Cerebellar nuclear complex (tissue), 1 donor: ENCODE measurements at regions not wholly inside any gene's neighbourhood (a gene's known extent, or its start where the extent isn't known, plus 50 kb on each side); places are given as distances from the start of the nearest gene placed in this dataset.

Experiments
- DNase-seq, 2 experiments: peaks; one replicate each; lab custom pipeline; 2025; lab: John Stamatoyannopoulos, UW

- no peak for DNase-seq
Measured at GRCh38 chr14:65877166-65877565, 464.6 kb downstream of the FUT8 start.

- no peak for DNase-seq
Measured at GRCh38 chr14:65877624-65878023, 465.1 kb downstream of the FUT8 start.

- no peak for DNase-seq
Measured at GRCh38 chr14:65878586-65878985, 466.1 kb downstream of the FUT8 start.

DNA sequence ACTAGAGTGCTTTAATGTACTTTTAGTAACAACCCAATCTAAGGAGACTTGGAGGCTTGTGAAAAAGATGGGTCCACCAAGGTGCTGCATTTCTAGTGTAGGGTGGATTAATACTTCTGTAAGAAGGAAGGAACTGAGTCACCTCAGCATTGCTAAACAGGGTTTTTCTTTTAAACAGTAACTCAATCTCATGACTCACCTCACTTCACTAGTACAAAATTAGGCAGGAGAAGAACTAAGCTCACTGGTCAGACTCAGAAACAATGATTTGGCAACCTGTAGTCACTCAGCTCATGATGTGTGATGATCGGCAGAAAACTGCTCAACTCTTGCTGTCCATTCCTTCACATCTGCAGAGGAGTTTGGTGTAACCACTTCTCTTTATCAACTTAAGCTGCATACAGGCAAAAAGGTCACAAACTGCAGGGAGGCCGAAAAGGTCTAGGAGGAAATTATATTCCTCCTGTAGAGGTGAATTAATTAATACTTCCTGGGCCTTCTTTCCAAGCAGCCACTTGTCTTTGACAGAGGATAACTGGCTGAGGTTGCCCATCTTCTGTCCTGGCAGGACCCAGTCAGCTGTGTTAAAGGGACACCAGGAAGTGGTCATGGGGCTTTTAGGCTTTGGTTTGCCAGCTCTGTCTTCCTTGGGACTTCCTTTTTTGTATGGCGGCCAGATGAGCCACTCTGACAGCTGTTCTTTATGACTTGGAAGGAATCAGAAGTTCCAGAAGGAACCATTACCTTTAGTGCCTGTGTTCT lies 466.9 kb downstream of the FUT8 start:
- DNase-seq: no peak

GRCh38 chr14:65880507-65880906 lies 468.0 kb downstream of the FUT8 start:
- no peak for DNase-seq

DNA sequence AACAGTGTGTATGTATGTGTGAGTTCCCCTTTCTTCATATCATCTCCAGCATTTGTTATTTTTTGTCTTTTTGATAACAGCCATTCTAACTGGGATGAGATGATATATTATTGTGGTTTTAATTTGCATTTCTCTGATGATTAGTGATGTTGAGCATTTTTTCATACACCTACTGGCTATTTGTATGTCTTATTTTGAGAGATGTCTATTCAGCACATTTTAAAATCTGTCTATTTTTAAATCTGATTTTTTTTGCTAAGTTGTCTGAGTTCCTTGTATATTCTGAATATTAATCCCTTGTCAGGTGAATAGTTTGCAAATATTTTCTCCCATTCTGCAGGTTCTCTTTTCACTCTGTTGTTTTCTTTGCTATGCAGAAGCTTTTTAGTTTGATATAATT lies 469.1 kb downstream of the FUT8 start:
- no peak for DNase-seq

DNA sequence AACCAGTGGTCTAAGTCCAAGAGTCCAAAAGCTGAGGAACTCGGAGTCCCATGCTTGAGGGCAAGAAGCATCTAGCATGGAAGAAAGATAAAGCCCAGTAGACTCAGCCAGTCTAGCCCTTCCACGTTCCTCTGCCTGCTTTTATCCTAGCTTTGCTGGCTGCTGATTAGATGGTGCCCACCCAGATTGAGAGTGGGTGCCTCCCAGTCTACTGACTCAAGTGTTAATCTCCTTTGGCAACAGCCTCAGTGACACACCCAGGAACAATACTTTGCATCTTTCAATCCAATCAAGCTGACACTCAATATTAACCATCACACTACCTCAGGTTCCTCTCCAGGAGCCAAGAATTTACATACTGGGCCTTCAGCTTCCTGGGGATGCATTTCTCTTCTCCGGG lies 476.1 kb downstream of the FUT8 start:
- DNase-seq: no peak

DNA sequence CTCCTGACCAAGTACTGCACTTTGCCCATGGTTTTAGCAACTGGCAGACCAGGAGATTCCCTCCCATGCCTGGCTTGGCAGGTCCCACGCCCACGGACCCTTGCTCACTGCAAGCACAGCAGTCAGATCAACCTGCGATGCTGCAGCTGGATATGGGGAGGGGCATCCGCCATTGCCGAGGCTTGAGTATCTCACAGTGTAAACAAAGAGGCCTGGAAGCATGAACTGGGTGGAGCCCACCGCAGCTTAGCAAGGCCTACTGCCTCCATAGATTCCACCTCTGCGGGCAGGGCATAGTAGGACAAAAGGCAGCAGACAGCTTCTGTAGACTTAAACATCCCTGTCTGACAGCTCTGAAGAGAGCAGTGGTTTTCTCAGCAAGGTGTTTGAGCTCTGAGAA lies 479.8 kb downstream of the FUT8 start:
- no peak for DNase-seq

GRCh38 chr14:65900164-65900563 lies 487.6 kb downstream of the FUT8 start:
- no peak for DNase-seq

DNA sequence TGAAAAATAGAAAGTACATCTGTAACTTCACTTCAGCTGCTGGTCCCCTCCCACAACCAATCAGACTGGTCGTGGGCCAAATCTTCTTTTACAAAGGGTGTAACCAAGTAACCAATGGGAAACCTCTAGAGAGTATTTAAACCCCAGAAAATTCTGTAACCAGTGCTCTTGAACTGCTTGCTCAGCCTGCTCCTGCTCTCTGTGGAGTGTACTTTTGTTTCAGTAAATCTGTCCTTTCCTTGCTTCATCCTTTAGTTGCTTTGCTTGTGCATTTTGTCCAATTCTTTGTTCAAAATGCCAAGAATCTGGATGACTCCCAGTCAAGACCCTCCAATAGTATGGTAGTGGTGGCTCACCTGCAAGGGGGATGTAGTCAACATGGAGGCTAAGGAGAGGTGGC lies 489.1 kb downstream of the FUT8 start:
- no peak for DNase-seq

DNA sequence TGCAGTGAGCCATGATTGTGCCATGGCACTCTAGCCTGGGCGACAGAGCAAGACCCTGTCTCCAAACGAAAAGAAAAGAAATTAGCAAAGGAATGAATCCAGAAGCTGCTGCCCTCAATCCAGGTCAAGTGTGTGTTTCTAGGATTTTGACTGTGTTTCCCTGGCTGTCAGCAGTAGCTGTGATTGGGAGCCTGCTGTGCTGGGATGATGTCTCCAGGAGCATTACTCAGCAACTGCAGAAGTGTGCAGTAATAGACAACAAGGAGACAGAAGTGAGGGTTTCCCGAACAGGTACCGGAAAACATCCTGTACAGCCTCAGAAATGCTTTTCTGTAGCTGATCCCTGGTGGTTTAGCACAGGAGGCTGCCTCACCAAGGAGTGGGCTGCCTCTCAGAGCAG lies 492.5 kb downstream of the FUT8 start:
- no peak for DNase-seq

DNA sequence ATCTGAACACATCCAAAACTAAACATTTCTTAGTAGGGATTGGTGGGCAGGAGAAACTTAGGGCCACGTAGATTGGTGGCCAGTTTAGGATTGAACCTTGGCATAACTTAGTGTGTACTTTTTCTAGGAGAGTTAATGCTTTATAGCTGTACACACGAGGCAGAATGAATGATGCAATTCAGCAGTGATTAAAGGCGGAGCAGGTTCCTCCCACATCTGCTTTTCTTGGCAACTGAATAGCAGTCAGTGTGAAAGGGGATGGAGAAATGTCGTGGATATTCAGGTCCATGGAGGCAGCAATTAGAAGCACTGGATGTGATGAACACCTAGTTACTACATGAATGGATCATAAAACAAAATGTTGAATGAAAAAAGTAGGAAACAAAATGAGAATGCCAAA lies 493.8 kb downstream of the FUT8 start:
- DNase-seq: no peak

- DNase-seq: no peak
Measured at GRCh38 chr14:65906948-65907347, 494.4 kb downstream of the FUT8 start.

DNA sequence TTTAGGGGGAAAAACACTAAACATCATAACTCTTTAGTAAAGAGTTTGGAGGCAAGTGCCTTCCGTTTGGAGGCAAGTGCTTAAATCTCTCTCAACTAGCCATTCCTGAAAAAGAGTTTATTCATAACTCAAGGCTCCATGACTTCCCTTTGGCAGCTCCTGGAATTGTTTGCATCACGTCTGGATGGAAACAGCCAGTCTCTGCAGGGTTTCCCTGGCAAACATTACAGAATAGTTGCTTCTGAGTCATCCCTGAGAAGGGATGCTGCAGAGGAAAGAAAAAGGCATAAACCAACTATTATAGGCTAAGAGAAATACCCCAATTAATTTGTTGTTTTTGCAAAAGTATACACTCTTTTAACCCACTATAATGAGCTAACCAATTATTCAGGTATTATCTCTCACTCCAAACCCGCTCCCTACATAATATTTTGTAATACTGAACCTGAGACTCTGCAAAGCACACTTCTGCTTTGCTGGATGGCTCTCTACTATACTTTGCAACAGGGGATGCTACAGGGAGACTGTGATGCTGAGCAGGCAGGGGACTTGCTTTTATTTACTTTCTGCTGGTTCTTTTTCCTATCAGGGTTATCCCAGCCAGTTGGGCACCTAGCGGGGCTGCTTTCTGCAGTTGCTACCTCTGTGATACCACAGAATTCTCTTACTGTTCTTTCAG lies 497.7 kb downstream of the FUT8 start:
- DNase-seq: no peak

DNA sequence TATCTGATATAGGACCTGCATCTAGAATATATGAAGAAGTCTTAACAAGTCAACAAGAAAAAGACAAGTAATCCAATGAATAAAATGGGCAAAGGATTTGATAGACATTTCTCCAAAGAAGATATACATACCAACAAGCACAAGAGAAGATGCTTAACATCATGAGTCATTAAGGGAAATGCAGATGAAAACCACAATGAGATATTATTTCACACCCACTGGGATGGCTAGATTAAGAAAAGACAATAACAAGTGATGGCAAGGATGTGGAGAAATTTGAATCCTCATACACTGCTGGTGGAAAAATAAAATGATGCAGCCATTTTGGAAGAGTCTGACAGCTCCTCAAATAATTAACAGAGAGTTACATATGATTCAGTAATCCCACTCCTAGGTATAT lies 502.6 kb downstream of the FUT8 start:
- no peak for DNase-seq

- no peak for DNase-seq
Measured at GRCh38 chr14:65916055-65916454, 503.5 kb downstream of the FUT8 start.

DNA sequence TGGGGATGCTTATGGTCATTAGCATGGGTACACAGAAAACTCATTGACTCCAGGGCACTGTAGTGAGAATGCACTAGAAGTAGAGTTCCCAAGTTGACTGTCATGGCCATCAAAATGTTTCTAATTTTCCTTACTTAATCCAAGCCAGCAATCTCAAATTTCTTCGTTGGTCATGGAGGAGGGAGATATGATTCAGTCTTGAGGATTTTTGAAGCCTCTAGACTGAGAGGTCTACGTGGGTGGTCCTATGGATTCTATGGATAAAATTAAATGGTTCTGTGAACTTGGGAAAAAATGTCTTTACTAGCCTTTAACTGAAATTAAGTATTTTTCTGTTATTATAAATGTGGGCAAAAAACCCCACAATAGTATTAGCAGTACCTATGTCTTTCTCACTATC lies 508.5 kb downstream of the FUT8 start:
- DNase-seq: no peak

GRCh38 chr14:65922142-65922541 lies 509.6 kb downstream of the FUT8 start:
- DNase-seq: no peak

- no peak for DNase-seq
Measured at GRCh38 chr14:65926504-65926903, 514.0 kb downstream of the FUT8 start.

GRCh38 chr14:65926935-65927700 lies 514.6 kb downstream of the FUT8 start:
- no peak for DNase-seq

DNA sequence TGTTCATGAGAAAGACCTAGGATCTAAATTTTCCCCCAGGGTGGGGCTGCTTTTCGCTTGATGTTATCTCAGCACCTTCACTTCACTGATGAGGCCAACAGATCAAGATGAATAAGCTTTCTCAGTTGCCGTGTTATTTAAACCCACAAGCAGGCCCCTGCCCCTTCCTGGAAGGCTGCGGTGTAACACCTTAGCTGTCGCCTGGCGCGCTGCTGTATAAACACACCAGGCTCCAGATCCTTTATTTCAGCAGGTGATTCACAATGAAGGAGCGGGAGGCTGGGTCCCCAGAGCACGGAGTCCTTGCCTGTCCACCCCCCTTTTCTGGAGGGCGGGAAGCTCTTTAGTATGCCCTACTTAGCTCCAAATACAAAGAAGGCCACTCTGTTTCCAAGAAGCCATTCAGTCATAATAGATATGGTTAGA lies 515.4 kb downstream of the FUT8 start:
- no peak for DNase-seq

GRCh38 chr14:65928995-65929394 lies 516.5 kb downstream of the FUT8 start:
- DNase-seq: no peak
